Upper lobe of left lung (tissue), 6 donors: ENCODE measurements at regions not wholly inside any gene's neighbourhood (a gene's known extent, or its start where the extent isn't known, plus 50 kb on each side); places are given as distances from the start of the nearest gene placed in this dataset.

Source experiments
- ATAC-seq, 2 donors: fragments of 200-7000 bp; cut with Tn5 transposase; one replicate each; pipeline ENCODE4 v1.9.1; 2022; ENCODE audit warnings: mild to moderate bottlenecking in 2 of 2, moderate library complexity in 2 of 2; ENCODE audit not compliant: low FRiP score in 2 of 2
- DNase-seq, 2 donors: peaks; one replicate each; pipeline ENCODE4 v3.0.0-alpha.2; 2019 to 2020
- H3K27ac ChIP-seq, 4 donors: fragments of 200-600 bp; sonication (generic); one replicate each; pipeline ENCODE4 v1.5.1; 2016 to 2019
- H3K27me3 ChIP-seq, 4 donors: fragments of 200-600 bp; sonication (generic); one replicate each; pipeline ENCODE4 v1.5.1; 2017 to 2019
- H3K36me3 ChIP-seq, 4 donors: fragments of 200-600 bp; sonication (generic); one replicate each; pipeline ENCODE4 v1.5.1; 2016 to 2019
- H3K4me1 ChIP-seq, 4 donors: fragments of 200-600 bp; sonication (generic); one replicate each; pipeline ENCODE4 v1.5.1; 2018 to 2019
- H3K4me3 ChIP-seq, 4 donors: fragments of 200-600 bp; sonication (generic); one replicate each; pipeline ENCODE4 v1.5.1; 2017 to 2019; ENCODE audit warnings: mild to moderate bottlenecking in 2 of 4, moderate library complexity in 1 of 4
- H3K9me3 ChIP-seq, 4 donors: fragments of 200-600 bp; sonication (generic); one replicate each; pipeline ENCODE4 v1.5.1; 2018 to 2019
- CTCF ChIP-seq, 6 experiments: fragments of 450-650 bp in 4 of 6; fragments of 200-600 bp in 2 of 6; sonication (generic) in 2 of 6; IDR thresholded peaks; one replicate each; pipeline ENCODE4 v1.5.1; 2016 to 2019; ENCODE audit warnings: antibody characterized with exemption in 6 of 6
- EP300 ChIP-seq, 4 donors: sonication (generic); formaldehyde crosslinking; IDR thresholded peaks; one replicate each; pipeline ENCODE4 v1.5.1; 2017; ENCODE audit warnings: antibody characterized with exemption in 4 of 4, control low read depth in 2 of 4
- POLR2A ChIP-seq, 4 donors: fragments of 450-650 bp; IDR thresholded peaks; one replicate each; pipeline ENCODE4 v1.5.1; 2016 to 2017; ENCODE audit warnings: antibody characterized with exemption in 4 of 4, mild to moderate bottlenecking in 2 of 4
- POLR2AphosphoS5 ChIP-seq, 2 donors: sonication (generic); formaldehyde crosslinking; IDR thresholded peaks; one replicate each; pipeline ENCODE4 v1.5.1; 2017; ENCODE audit warnings: antibody characterized with exemption in 2 of 2
- WGBS, 2 donors: methylation state at CpG; one replicate each; pipeline ENCODE4 v1.1.5; 2017 to 2018; 5-methylcytosine and 5-hydroxymethylcytosine counted together
- donor health status: DM: no; HTN: no; CAD: no; lungs with moderate emphysema.
- donor health status: DM: no; HTN: yes; CAD: no; lungs with severe emphysema.

GRCh38 chr15:98438326-98438725, 210.0 kb upstream of the IGF1R start:
- H3K27ac ChIP-seq = no peak overlapping the region
- H3K36me3 ChIP-seq = no peaks in the 10 kb centered on the region
- H3K27me3 ChIP-seq = no peaks in the 10 kb centered on the region
- ATAC-seq (no peak), DNase-seq (no peak)
- 90 to 92% methylated on average over 2 to 4 of the region's 5 CpGs for WGBS, 2 donors
- H3K9me3 ChIP-seq = no peaks in the 10 kb centered on the region
- no peaks in the 10 kb centered on the region for H3K4me1 ChIP-seq
- TF ChIP-seq POLR2A (IDR thresholded peaks at IDR 0.05) = no peak
- TF ChIP-seq CTCF (IDR thresholded peaks at IDR 0.05) = no peak
- TF ChIP-seq POLR2AphosphoS5 (IDR thresholded peaks at IDR 0.05) = no peak
- TF ChIP-seq EP300 (IDR thresholded peaks at IDR 0.05) = no peak
- no peak overlapping the region for H3K4me3 ChIP-seq

GRCh38 chr15:98438907-98439306, 209.4 kb upstream of the IGF1R start:
- H3K36me3 ChIP-seq = no peaks in the 10 kb centered on the region
- no peaks in the 10 kb centered on the region for H3K27me3 ChIP-seq
- H3K9me3 ChIP-seq = no peaks in the 10 kb centered on the region
- ATAC-seq (no peak), DNase-seq (no peak)
- no peak overlapping the region for H3K27ac ChIP-seq
- no peaks in the 10 kb centered on the region for H3K4me1 ChIP-seq
- H3K4me3 ChIP-seq = no peak overlapping the region
- WGBS, 2 donors = 90 to 91% methylated on average over 7 of the region's 7 CpGs
- TF ChIP-seq POLR2A (IDR thresholded peaks at IDR 0.05) (no peak), EP300 (IDR thresholded peaks at IDR 0.05) (no peak), POLR2AphosphoS5 (IDR thresholded peaks at IDR 0.05) (no peak), CTCF (IDR thresholded peaks at IDR 0.05) (no peak)

GRCh38 chr15:98439523-98439942, 208.8 kb upstream of the IGF1R start:
- Histone ChIP-seq H3K27ac (no peak overlapping the region), H3K27me3 (no peaks in the 10 kb centered on the region), H3K4me3 (no peak overlapping the region), H3K36me3 (no peaks in the 10 kb centered on the region), H3K4me1 (no peaks in the 10 kb centered on the region), H3K9me3 (no peaks in the 10 kb centered on the region)
- DNase-seq (no peak), ATAC-seq (no peak)
- 67 to 82% methylated on average over 6 of the region's 6 CpGs for WGBS, 2 donors
- TF ChIP-seq POLR2A (IDR thresholded peaks at IDR 0.05) (no peak), CTCF (IDR thresholded peaks at IDR 0.05) (no peak), EP300 (IDR thresholded peaks at IDR 0.05) (no peak), POLR2AphosphoS5 (IDR thresholded peaks at IDR 0.05) (no peak)

- no peak for DNase-seq
- no peak for TF ChIP-seq POLR2A (IDR thresholded peaks at IDR 0.05)
- no peak for TF ChIP-seq CTCF (IDR thresholded peaks at IDR 0.05)
- TF ChIP-seq EP300 (IDR thresholded peaks at IDR 0.05) = no peak
- no peak for TF ChIP-seq POLR2AphosphoS5 (IDR thresholded peaks at IDR 0.05)
- no peak for ATAC-seq
- no peaks in the 10 kb centered on the region for H3K9me3 ChIP-seq
- WGBS, 2 donors = 71 to 74% methylated on average over 8 of the region's 8 CpGs
- no peak overlapping the region for H3K27ac ChIP-seq
- no peaks in the 10 kb centered on the region for H3K36me3 ChIP-seq
- H3K4me1 ChIP-seq = no peaks in the 10 kb centered on the region
- no peak overlapping the region for H3K4me3 ChIP-seq
- no peaks in the 10 kb centered on the region for H3K27me3 ChIP-seq
Measured at GRCh38 chr15:98440917-98441316, 207.4 kb upstream of the IGF1R start.

GRCh38 chr15:98441599-98441998, 206.7 kb upstream of the IGF1R start:
- ATAC-seq (no peak), DNase-seq (no peak)
- Histone ChIP-seq H3K4me1 (no peaks in the 10 kb centered on the region), H3K4me3 (no peak overlapping the region), H3K36me3 (no peaks in the 10 kb centered on the region), H3K9me3 (no peaks in the 10 kb centered on the region), H3K27me3 (no peaks in the 10 kb centered on the region), H3K27ac (no peak overlapping the region)
- WGBS, 2 donors = 68 to 78% methylated on average over 5 of the region's 5 CpGs
- TF ChIP-seq POLR2A (IDR thresholded peaks at IDR 0.05) (no peak), CTCF (IDR thresholded peaks at IDR 0.05) (no peak), POLR2AphosphoS5 (IDR thresholded peaks at IDR 0.05) (no peak), EP300 (IDR thresholded peaks at IDR 0.05) (no peak)
